HG02884 (cell line): ENCODE measurements at regions not wholly inside any gene's neighbourhood (a gene's known extent, or its start where the extent isn't known, plus 50 kb on each side); places are given as distances from the start of the nearest gene placed in this dataset.
"Not testable (repeated sequence)": the region's sequence is repeated elsewhere in the genome, so short reads cannot be mapped to it uniquely, and the experiment has no call there.

ENCODE experiments used
- ATAC-seq: cut with Tn5 transposase; IDR thresholded peaks from one replicate; pipeline ENCODE4 v1.9.1; 2021; ENCODE audit warnings: mild to moderate bottlenecking, moderate library complexity; ENCODE audit not compliant: unreplicated experiment

GRCh38 chr2:215799194-215799593 lies 214.2 kb downstream of the MREG start:
- no peak for ATAC-seq

- ATAC-seq = no peak
These were observed 215.7 kb downstream of the MREG start for GRCh38 chr2:215797676-215798075.

GRCh38 chr2:215796140-215796855 lies 217.1 kb downstream of the MREG start:
- no peak for ATAC-seq

GRCh38 chr2:215794829-215795546 lies 218.4 kb downstream of the MREG start:
- no peak for ATAC-seq

- peak; percentile 84 for ATAC-seq
These were observed 219.4 kb downstream of the MREG start for GRCh38 chr2:215793747-215794595.

- no peak for ATAC-seq
These were observed 221.8 kb downstream of the MREG start for GRCh38 chr2:215791481-215791937.

- ATAC-seq = no peak
These were observed 222.6 kb downstream of the MREG start for GRCh38 chr2:215790523-215791421.

- ATAC-seq = no peak
These were observed 225.7 kb downstream of the MREG start for GRCh38 chr2:215787565-215788178.

- ATAC-seq = no peak
These were observed 226.3 kb downstream of the MREG start for GRCh38 chr2:215787025-215787424.

GRCh38 chr2:215784371-215784783 lies 229.0 kb downstream of the MREG start:
- ATAC-seq = no peak

GRCh38 chr2:215783640-215784039 lies 229.7 kb downstream of the MREG start:
- not testable (repeated sequence) for ATAC-seq

- no peak for ATAC-seq
These were observed 230.4 kb downstream of the MREG start for GRCh38 chr2:215782965-215783364.

GRCh38 chr2:215782295-215782694 lies 231.1 kb downstream of the MREG start:
- no peak for ATAC-seq

GRCh38 chr2:215780907-215781685 lies 232.3 kb downstream of the MREG start:
- ATAC-seq = no peak

- no peak for ATAC-seq
These were observed 233.0 kb downstream of the MREG start for GRCh38 chr2:215780313-215780712.

GRCh38 chr2:215779912-215780311 lies 233.4 kb downstream of the MREG start:
- ATAC-seq = no peak

- no peak for ATAC-seq
These were observed 235.8 kb downstream of the MREG start for GRCh38 chr2:215777465-215778044.

GRCh38 chr2:215775106-215775505 lies 238.2 kb downstream of the MREG start:
- no peak for ATAC-seq

GRCh38 chr2:215773728-215774127 lies 239.6 kb downstream of the MREG start:
- ATAC-seq = no peak
